Colonic mucosa (tissue), 4 donors: ENCODE measurements at regions not wholly inside any gene's neighbourhood (a gene's known extent, or its start where the extent isn't known, plus 50 kb on each side); places are given as distances from the start of the nearest gene placed in this dataset.

Experiments
- DNase-seq: peaks from one replicate; pipeline ENCODE4 v3.0.0-alpha.2; 2020
- H3K27ac ChIP-seq: fragments of 200-600 bp; one replicate; pipeline ENCODE4 v1.8.0; 2021
- H3K27me3 ChIP-seq: fragments of 200-600 bp; one replicate; pipeline ENCODE4 v1.8.0; 2021
- H3K36me3 ChIP-seq: fragments of 200-600 bp; one replicate; pipeline ENCODE4 v1.8.0; 2021
- H3K4me1 ChIP-seq: fragments of 200-600 bp; one replicate; pipeline ENCODE4 v1.8.0; 2021; ENCODE audit warnings: mild to moderate bottlenecking
- H3K4me3 ChIP-seq: fragments of 200-600 bp; one replicate; pipeline ENCODE4 v1.8.0; 2021
- H3K9ac ChIP-seq, 2 donors: one replicate each; pipeline ENCODE4 v1.7.0; 2013; ENCODE audit warnings: control low read depth in 2 of 2, low read depth in 2 of 2, low read length in 2 of 2
- H3K9me3 ChIP-seq: fragments of 200-600 bp; one replicate; pipeline ENCODE4 v1.8.0; 2021
- CTCF ChIP-seq: fragments of 200-600 bp; IDR thresholded peaks from one replicate; pipeline ENCODE4 v1.8.0; 2022; ENCODE audit warnings: antibody characterized with exemption, mild to moderate bottlenecking
- intact Hi-C: fragments of 100-400 bp; cut with DNase I; formaldehyde crosslinking; loops from one replicate; pipeline ENCODE4 v1.14.1; 2022
- donor health status: healthy.
- donor health status: DM: no; HTN: no; CAD: no.
- donor health status: DM: no; HTN: no; CAD: no.

- Histone ChIP-seq H3K4me1 (no peaks in the 10 kb centered on the region), H3K27me3 (no peaks in the 10 kb centered on the region), H3K27ac (no peak overlapping the region), H3K9me3 (no peaks in the 10 kb centered on the region), H3K4me3 (no peak overlapping the region), H3K36me3 (no peaks in the 10 kb centered on the region), H3K9ac (no peak overlapping the region)
- intact Hi-C loops: no loop called here
- DNase-seq: no peak
- no peak for TF ChIP-seq CTCF
Observed at GRCh38 chr11:134890446-134890845, 478.4 kb upstream of the B3GAT1 start.

- H3K27me3 ChIP-seq: no peaks in the 10 kb centered on the region
- no peaks in the 10 kb centered on the region for H3K9me3 ChIP-seq
- H3K4me3 ChIP-seq: no peak overlapping the region
- no peak overlapping the region for H3K27ac ChIP-seq
- no peak for DNase-seq
- H3K4me1 ChIP-seq: no peaks in the 10 kb centered on the region
- H3K9ac ChIP-seq: no peak overlapping the region
- intact Hi-C loops: no loop called here
- H3K36me3 ChIP-seq: no peaks in the 10 kb centered on the region
- no peak for TF ChIP-seq CTCF
Observed at GRCh38 chr11:134889832-134890231, 477.8 kb upstream of the B3GAT1 start.

- intact Hi-C loops: no loop called here
- no peak for DNase-seq
Observed at GRCh38 chr11:134888821-134889220, 476.8 kb upstream of the B3GAT1 start.

GRCh38 chr11:134887896-134888295 is 475.9 kb upstream of the B3GAT1 start:
- Histone ChIP-seq H3K27me3 (no peaks in the 10 kb centered on the region), H3K4me1 (no peaks in the 10 kb centered on the region), H3K9me3 (no peaks in the 10 kb centered on the region), H3K27ac (no peak overlapping the region), H3K4me3 (no peak overlapping the region), H3K36me3 (no peaks in the 10 kb centered on the region), H3K9ac (no peak overlapping the region)
- TF ChIP-seq CTCF: no peak
- DNase-seq: no peak
- intact Hi-C loops: no loop called here

More at GRCh38 chr11:134888821-134889220, 476.8 kb upstream of the B3GAT1 start:
- Histone ChIP-seq H3K4me3 (no peak overlapping the region), H3K9me3 (no peaks in the 10 kb centered on the region), H3K4me1 (no peaks in the 10 kb centered on the region), H3K27ac (no peak overlapping the region), H3K36me3 (no peaks in the 10 kb centered on the region), H3K27me3 (no peaks in the 10 kb centered on the region), H3K9ac (no peak overlapping the region)
- no peak for TF ChIP-seq CTCF

- no peaks in the 10 kb centered on the region for H3K27me3 ChIP-seq
- H3K4me3 ChIP-seq: no peak overlapping the region
- H3K27ac ChIP-seq: no peak overlapping the region
- H3K36me3 ChIP-seq: no peaks in the 10 kb centered on the region
- no peak overlapping the region for H3K9ac ChIP-seq
- no peak for DNase-seq
- intact Hi-C loops: no loop called here
- H3K4me1 ChIP-seq: no peaks in the 10 kb centered on the region
- H3K9me3 ChIP-seq: no peaks in the 10 kb centered on the region
- no peak for TF ChIP-seq CTCF
Observed at GRCh38 chr11:134883484-134883883, 471.4 kb upstream of the B3GAT1 start.
